CD8-positive, alpha-beta memory T cell (primary cell): ENCODE measurements at regions not wholly inside any gene's neighbourhood (a gene's known extent, or its start where the extent isn't known, plus 50 kb on each side); places are given as distances from the start of the nearest gene placed in this dataset.

Experiments used
- CTCF ChIA-PET: fragments of 350-600 bp; sonication (Branson Sonifier 250); formaldehyde crosslinking; loops from one replicate; lab custom pipeline; 2021; ENCODE audit warnings: antibody characterized with exemption; lab: Charles Lee
- POLR2A ChIA-PET: fragments of 350-600 bp; sonication (Branson Sonifier 250); formaldehyde crosslinking; loops from one replicate; lab custom pipeline; 2021; ENCODE audit warnings: antibody characterized with exemption; lab: Charles Lee
- DNase-seq, 5 donors: peaks; one replicate each; pipeline versions ENCODE4 v3.0.0 to v3.0.0-alpha.2; 2020 to 2022; ENCODE audit warnings: mixed read lengths in 1 of 5
- H3K27ac ChIP-seq: one replicate; pipeline ENCODE4 v1.7.0; 2013; ENCODE audit warnings: low read depth, mild to moderate bottlenecking, low read length, moderate library complexity
- H3K27me3 ChIP-seq: 2 replicates; pipeline ENCODE4 v1.7.0; 2013; ENCODE audit warnings: low read length, mild to moderate bottlenecking; ENCODE audit not compliant: insufficient read depth, poor library complexity, severe bottlenecking
- H3K36me3 ChIP-seq: 2 replicates; pipeline ENCODE4 v1.7.0; 2013; ENCODE audit warnings: mild to moderate bottlenecking, low read length, moderate library complexity; ENCODE audit not compliant: insufficient read depth
- H3K4me1 ChIP-seq: 2 replicates; pipeline ENCODE4 v1.7.0; 2013; ENCODE audit warnings: mild to moderate bottlenecking, low read length, moderate library complexity; ENCODE audit not compliant: insufficient read depth
- H3K4me3 ChIP-seq: 2 replicates; pipeline ENCODE4 v1.7.0; 2013; ENCODE audit warnings: mild to moderate bottlenecking, low read length
- H3K9me3 ChIP-seq: 2 replicates; pipeline ENCODE4 v1.7.0; 2013; ENCODE audit warnings: mild to moderate bottlenecking, low read length
- H3K27ac Mint-ChIP-seq, 8 donors: one replicate each; pipeline ENCODE4 v1.8.0; 2020 to 2021; ENCODE audit warnings: mixed read lengths in 8 of 8, mild to moderate bottlenecking in 6 of 8, inconsistent platforms in 3 of 8, moderate library complexity in 3 of 8
- H3K27me3 Mint-ChIP-seq, 2 donors: one replicate each; pipeline ENCODE4 v1.8.0; 2020 to 2021; ENCODE audit warnings: mixed read lengths in 2 of 2, mild to moderate bottlenecking in 1 of 2, moderate library complexity in 1 of 2
- H3K36me3 Mint-ChIP-seq, 3 donors: one replicate each; pipeline ENCODE4 v1.8.0; 2020 to 2021; ENCODE audit warnings: mixed read lengths in 3 of 3, inconsistent platforms in 1 of 3, mild to moderate bottlenecking in 1 of 3
- H3K4me1 Mint-ChIP-seq, 3 donors: one replicate each; pipeline ENCODE4 v1.8.0; 2020 to 2021; ENCODE audit warnings: mixed read lengths in 3 of 3, inconsistent platforms in 1 of 3, mild to moderate bottlenecking in 1 of 3
- H3K4me3 Mint-ChIP-seq, 7 donors: one replicate each; pipeline ENCODE4 v1.8.0; 2020 to 2021; ENCODE audit warnings: mixed read lengths in 7 of 7, mild to moderate bottlenecking in 6 of 7, moderate library complexity in 4 of 7, inconsistent platforms in 2 of 7
- H3K9me3 Mint-ChIP-seq, 5 donors: one replicate each; pipeline ENCODE4 v1.8.0; 2020 to 2022; ENCODE audit warnings: mixed read lengths in 5 of 5, mild to moderate bottlenecking in 3 of 5, moderate library complexity in 2 of 5, inconsistent platforms in 1 of 5

DNA sequence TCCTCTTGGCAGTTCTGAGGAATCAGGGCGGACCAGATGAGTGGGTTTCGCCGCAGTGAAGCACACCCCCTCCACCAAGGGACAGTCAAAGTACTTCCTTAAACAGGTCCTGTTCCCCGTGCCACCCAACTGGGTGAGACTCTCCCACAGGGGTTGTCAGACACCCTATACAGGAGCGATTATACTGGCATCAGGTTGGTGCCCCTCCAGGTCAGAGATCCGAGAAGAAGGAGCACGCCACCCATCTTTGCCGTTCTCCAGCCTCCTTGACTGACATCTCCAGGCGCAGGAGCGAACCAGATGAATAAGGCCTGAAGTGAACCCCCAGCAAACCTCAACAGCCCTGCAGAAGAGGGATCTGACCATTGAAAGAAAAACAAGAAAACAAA is 108.1 kb upstream of the ZBTB20 start:
- H3K4me1 ChIP-seq = no peaks in the 10 kb centered on the region
- Mint-ChIP-seq H3K4me1 (no peaks in the 10 kb centered on the region), H3K27me3 (peaks cover 0 to 5% of the 10 kb centered on the region in 2 donors), H3K36me3 (no peaks in the 10 kb centered on the region), H3K27ac (no peak overlapping the region), H3K9me3 (peaks cover 0 to 12% (median 10%) of the 10 kb centered on the region in 5 donors), H3K4me3 (no peak overlapping the region)
- no peak overlapping the region for H3K4me3 ChIP-seq
- no peak overlapping the region for H3K27ac ChIP-seq
- no peaks in the 10 kb centered on the region for H3K36me3 ChIP-seq
- H3K9me3 ChIP-seq = no peaks in the 10 kb centered on the region
- H3K27me3 ChIP-seq = no peaks in the 10 kb centered on the region
- no peak for DNase-seq
- ChIA-PET POLR2A (no interaction called here), CTCF (interaction anchor here (1.6 kb wide), 1 partner anchor 13 kb away, joined by 5 read pairs; no protein-coding TSS in a partner anchor)

DNA sequence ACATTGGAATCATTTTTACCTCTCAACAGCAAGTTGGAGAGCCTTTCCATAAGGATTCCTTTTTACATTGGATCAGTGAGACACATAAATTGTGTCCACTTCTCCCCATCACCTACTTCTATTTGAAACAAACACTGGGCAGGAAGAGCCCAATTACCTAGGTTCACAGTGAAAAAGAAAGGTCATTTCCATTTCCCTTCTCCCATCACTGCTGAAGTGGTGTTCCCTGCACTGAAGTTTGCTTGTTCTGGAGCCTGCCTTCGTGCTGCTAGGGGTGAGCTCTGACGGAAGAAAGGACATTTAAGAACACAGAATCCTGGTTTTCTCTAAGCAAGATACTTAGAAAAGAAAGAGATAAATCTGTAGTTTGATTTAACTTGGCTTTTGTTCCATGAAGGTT is 123.8 kb upstream of the ZBTB20 start:
- peaks cover 0 to 4% (median 0%) of the 10 kb centered on the region in 3 donors for H3K36me3 Mint-ChIP-seq
- Histone ChIP-seq H3K4me1 (no peaks in the 10 kb centered on the region), H3K4me3 (no peak overlapping the region), H3K27ac (no peak overlapping the region), H3K9me3 (no peaks in the 10 kb centered on the region), H3K36me3 (no peaks in the 10 kb centered on the region), H3K27me3 (no peaks in the 10 kb centered on the region)
- H3K9me3 Mint-ChIP-seq = no peaks in the 10 kb centered on the region
- no peaks in the 10 kb centered on the region for H3K27me3 Mint-ChIP-seq
- POLR2A ChIA-PET = no interaction called here
- DNase-seq = no peak
- no peak overlapping the region for H3K4me3 Mint-ChIP-seq
- CTCF ChIA-PET = no interaction called here
- no peak overlapping the region for H3K27ac Mint-ChIP-seq
- no peaks in the 10 kb centered on the region for H3K4me1 Mint-ChIP-seq

DNA sequence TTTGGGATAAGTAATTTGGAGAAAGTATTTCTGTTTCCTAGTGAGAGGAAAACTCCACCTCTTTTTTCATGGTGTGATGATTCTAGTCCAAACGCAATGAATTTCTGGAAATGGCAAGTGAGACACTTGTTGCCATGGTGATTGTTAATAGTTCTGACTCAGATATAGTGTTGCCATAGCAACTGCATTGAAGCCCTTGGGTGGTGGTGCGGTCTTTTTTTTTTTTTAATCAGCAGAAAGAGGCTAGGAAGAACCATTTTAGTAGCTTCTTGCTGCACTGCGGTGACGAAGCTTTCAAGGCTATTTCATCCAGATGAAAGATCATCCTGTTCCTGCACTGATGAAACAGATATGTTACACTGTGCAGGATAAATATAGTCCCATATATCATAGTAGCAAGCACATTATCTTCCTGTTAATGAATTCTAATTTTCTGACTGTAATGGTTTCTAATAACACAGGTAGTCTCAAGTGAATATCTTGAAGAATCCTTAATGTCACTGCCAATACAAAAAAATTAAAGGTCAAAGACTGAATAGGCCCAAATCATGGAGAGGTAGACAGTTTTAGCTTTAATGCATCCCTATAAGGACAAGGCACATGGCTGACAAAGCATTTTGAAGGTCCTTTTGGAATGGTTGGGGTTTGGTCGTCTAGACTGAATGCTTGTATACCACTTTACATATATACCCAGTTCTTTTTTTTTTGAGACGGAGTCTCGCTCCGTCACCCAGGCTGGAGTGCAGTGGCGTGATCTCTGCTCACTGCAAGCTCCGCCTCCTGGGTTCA is 125.1 kb upstream of the ZBTB20 start:
- no peaks in the 10 kb centered on the region for H3K36me3 ChIP-seq
- H3K9me3 ChIP-seq = no peaks in the 10 kb centered on the region
- DNase-seq = no peak
- H3K27me3 ChIP-seq = no peaks in the 10 kb centered on the region
- no peak overlapping the region for H3K27ac Mint-ChIP-seq
- H3K27me3 Mint-ChIP-seq = no peaks in the 10 kb centered on the region
- H3K4me3 Mint-ChIP-seq = no peak overlapping the region
- ChIA-PET CTCF (no interaction called here), POLR2A (no interaction called here)
- H3K27ac ChIP-seq = no peak overlapping the region
- no peaks in the 10 kb centered on the region for H3K4me1 Mint-ChIP-seq
- H3K4me3 ChIP-seq = no peak overlapping the region
- peaks cover 0 to 4% (median 0%) of the 10 kb centered on the region in 3 donors for H3K36me3 Mint-ChIP-seq
- H3K9me3 Mint-ChIP-seq = no peaks in the 10 kb centered on the region
- H3K4me1 ChIP-seq = no peaks in the 10 kb centered on the region

DNA sequence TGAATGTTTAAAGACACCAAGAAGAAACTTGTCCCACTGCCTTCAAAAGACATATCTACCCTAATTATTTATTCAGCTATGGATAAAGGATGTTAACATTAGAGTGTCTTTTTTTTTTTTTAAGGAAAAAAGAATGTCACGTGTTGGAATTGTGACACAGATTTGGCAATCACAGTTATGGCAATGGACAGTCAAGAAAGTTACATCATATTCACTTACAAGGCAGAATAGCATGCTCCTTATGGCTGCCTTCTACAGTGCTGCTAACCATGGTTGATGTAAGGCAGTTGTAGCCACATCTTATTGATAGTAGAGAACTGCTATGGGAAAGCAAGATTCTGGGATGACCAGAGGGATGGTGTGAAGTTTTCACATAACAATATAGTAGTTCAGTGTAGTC is 128.8 kb upstream of the ZBTB20 start:
- H3K4me3 Mint-ChIP-seq = no peak overlapping the region
- POLR2A ChIA-PET = no interaction called here

DNA sequence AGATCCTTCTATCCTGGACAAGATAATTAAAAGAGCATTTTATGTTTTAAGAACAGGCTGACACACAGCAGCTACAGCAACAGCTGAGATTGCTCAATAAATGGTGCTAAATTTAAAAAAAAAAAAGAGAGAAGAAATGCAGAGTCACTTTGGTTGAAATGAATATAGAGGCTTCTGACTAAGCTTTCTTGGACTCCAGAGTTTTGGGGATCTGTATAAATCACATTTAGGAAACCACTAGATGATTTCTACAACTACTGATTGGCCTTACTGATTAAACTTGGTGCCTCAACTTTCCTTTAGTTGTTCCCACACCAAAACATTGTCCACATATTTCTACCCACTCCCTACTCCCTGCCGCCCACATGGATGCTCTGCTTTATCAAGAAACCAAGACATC is 132.9 kb upstream of the ZBTB20 start:
- H3K4me1 ChIP-seq = no peaks in the 10 kb centered on the region
- peaks cover 0 to 3% of the 10 kb centered on the region in 2 donors for H3K27me3 Mint-ChIP-seq
- no peak for DNase-seq
- H3K4me3 ChIP-seq = no peak overlapping the region
- H3K9me3 Mint-ChIP-seq = peaks cover 0 to 3% (median 0%) of the 10 kb centered on the region in 5 donors
- H3K36me3 Mint-ChIP-seq = peaks cover 0 to 7% (median 4%) of the 10 kb centered on the region in 3 donors
- no peaks in the 10 kb centered on the region for H3K9me3 ChIP-seq
- ChIA-PET CTCF (no interaction called here), POLR2A (no interaction called here)
- H3K27ac ChIP-seq = no peak overlapping the region
- no peaks in the 10 kb centered on the region for H3K36me3 ChIP-seq
- no peak overlapping the region for H3K4me3 Mint-ChIP-seq
- no peaks in the 10 kb centered on the region for H3K27me3 ChIP-seq
- H3K4me1 Mint-ChIP-seq = peaks cover 0 to 7% (median 0%) of the 10 kb centered on the region in 3 donors
- no peak overlapping the region for H3K27ac Mint-ChIP-seq

More for the DNA sequence above, 128.8 kb upstream of the ZBTB20 start:
- Mint-ChIP-seq H3K27me3 (peaks cover 0 to 3% of the 10 kb centered on the region in 2 donors), H3K4me1 (peaks cover 0 to 3% (median 0%) of the 10 kb centered on the region in 3 donors), H3K27ac (no peak overlapping the region), H3K9me3 (peaks cover 0 to 3% (median 0%) of the 10 kb centered on the region in 5 donors), H3K36me3 (peaks cover 0 to 7% (median 0%) of the 10 kb centered on the region in 3 donors)
- no peak for DNase-seq
- Histone ChIP-seq H3K4me3 (no peak overlapping the region), H3K36me3 (no peaks in the 10 kb centered on the region), H3K4me1 (no peaks in the 10 kb centered on the region), H3K27ac (no peak overlapping the region), H3K27me3 (no peaks in the 10 kb centered on the region), H3K9me3 (no peaks in the 10 kb centered on the region)
- CTCF ChIA-PET = no interaction called here

DNA sequence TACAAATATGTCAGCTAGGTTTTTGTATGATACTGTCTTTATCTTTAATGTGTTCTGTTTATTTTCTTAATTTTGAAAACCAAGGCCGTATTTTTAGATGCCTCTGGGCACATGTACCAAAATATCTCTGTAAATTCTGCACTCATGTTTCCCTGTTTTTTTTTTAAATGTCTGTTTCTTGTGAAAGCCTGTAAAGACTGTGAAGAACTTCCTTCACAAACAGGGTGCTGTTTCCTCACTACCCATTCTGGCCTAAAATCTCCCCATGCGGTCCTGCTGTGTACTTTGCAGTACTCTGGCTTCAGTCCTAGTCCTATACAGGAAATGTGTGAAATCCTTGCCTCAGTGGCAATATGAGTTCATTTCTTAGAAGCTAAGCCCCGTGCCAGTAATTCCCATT is 133.4 kb upstream of the ZBTB20 start:
- CTCF ChIA-PET = no interaction called here

DNA sequence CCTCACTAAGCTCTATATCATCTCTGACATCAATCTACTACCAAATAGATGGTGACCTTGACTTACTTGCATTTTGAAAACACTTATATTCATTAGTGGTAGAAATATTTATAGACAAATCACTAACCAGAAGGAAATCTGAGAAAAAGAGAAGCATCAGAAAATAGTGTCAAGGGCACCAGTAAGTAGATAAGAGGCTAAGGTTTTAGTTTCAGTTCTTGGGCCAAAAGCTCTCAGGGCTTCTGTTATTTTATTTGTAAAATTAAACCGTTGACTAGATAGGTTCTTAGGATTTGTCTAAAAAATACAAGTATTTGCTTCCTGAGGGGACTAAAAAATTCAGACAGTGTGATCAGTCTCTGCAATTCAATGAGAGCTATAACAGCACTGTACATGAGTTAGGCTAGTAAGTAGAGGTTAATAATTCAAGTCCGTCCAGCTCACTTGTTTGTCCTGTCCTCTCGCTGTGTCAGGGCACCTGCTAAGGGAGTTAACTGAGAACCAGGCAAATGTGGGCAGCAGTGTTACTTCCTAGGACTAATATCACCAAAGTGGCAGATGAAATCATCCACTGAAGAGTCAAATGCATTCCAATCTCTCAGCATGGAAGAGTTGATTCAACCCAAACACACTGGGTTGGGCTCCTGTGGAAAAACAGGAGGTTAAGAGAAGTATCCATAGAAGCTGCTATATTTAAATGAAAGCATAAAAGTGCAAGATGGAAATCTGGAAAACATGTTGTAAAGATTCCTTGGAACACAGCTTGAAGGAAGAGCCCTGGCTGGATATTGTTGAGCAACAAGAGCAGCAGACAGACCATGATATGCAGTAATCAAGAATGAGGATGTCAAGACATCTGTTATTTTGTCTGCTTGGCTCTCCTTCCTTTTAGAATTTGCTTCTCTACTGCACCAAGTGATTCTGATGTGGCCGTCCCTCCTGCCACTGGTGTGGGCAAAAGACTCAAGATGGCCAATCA is 134.9 kb upstream of the ZBTB20 start:
- no peaks in the 10 kb centered on the region for H3K9me3 ChIP-seq
- peaks cover 0 to 3% of the 10 kb centered on the region in 2 donors for H3K27me3 Mint-ChIP-seq
- ChIA-PET CTCF (no interaction called here), POLR2A (no interaction called here)
- H3K27me3 ChIP-seq = no peaks in the 10 kb centered on the region
- no peak overlapping the region for H3K4me3 Mint-ChIP-seq
- H3K27ac Mint-ChIP-seq = no peak overlapping the region
- peaks cover 0 to 7% (median 0%) of the 10 kb centered on the region in 3 donors for H3K4me1 Mint-ChIP-seq
- no peak for DNase-seq
- H3K4me1 ChIP-seq = no peaks in the 10 kb centered on the region
- H3K9me3 Mint-ChIP-seq = peaks cover 0 to 3% (median 0%) of the 10 kb centered on the region in 5 donors
- H3K36me3 ChIP-seq = no peaks in the 10 kb centered on the region
- H3K36me3 Mint-ChIP-seq = peaks cover 0 to 7% (median 4%) of the 10 kb centered on the region in 3 donors
- H3K4me3 ChIP-seq = no peak overlapping the region
- no peak overlapping the region for H3K27ac ChIP-seq

More for the DNA sequence above, 133.4 kb upstream of the ZBTB20 start:
- Mint-ChIP-seq H3K4me3 (no peak overlapping the region), H3K27me3 (peaks cover 0 to 3% of the 10 kb centered on the region in 2 donors), H3K27ac (no peak overlapping the region), H3K9me3 (peaks cover 0 to 3% (median 0%) of the 10 kb centered on the region in 5 donors), H3K4me1 (peaks cover 0 to 7% (median 0%) of the 10 kb centered on the region in 3 donors), H3K36me3 (peaks cover 0 to 7% (median 4%) of the 10 kb centered on the region in 3 donors)
- H3K4me3 ChIP-seq = no peak overlapping the region
- H3K27me3 ChIP-seq = no peaks in the 10 kb centered on the region
- no peaks in the 10 kb centered on the region for H3K9me3 ChIP-seq
- no peaks in the 10 kb centered on the region for H3K4me1 ChIP-seq
- H3K36me3 ChIP-seq = no peaks in the 10 kb centered on the region
- POLR2A ChIA-PET = no interaction called here
- no peak overlapping the region for H3K27ac ChIP-seq
- DNase-seq = no peak

DNA sequence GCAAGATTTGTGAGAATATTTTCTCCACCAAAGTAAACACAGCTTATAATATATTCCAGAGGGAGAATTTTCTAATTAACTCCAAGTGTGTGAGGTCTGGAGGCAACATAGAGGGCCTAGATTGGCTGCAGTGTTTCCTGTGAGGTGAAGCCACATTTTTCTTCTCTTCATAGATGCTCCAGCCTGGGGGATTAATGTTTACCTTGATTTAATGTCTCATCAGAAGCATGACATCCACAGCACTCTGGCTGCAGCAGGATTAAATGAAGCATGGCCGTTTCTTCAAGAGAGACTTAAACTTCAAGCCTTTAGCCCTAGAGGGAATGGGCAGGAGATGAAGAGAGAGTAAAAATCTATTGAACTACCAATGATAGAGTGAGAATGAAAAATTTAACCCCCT is 137.9 kb upstream of the ZBTB20 start:
- Histone ChIP-seq H3K9me3 (no peaks in the 10 kb centered on the region), H3K4me3 (no peak overlapping the region), H3K4me1 (no peaks in the 10 kb centered on the region), H3K27me3 (no peaks in the 10 kb centered on the region), H3K27ac (no peak overlapping the region), H3K36me3 (no peaks in the 10 kb centered on the region)
- Mint-ChIP-seq H3K27ac (peak overlapping the region in 1 of 8 donors; percentile 10), H3K27me3 (no peaks in the 10 kb centered on the region), H3K36me3 (peaks cover 0 to 4% (median 0%) of the 10 kb centered on the region in 3 donors), H3K4me1 (peaks cover 0 to 7% (median 0%) of the 10 kb centered on the region in 3 donors), H3K9me3 (no peaks in the 10 kb centered on the region), H3K4me3 (no peak overlapping the region)
- ChIA-PET CTCF (no interaction called here), POLR2A (no interaction called here)
- DNase-seq = no peak
